ENCODE measurements at regions not wholly inside any gene's neighbourhood (a gene's known extent, or its start where the extent isn't known, plus 50 kb on each side); places are given as distances from the start of the nearest gene placed in this dataset.

GRCh38 chr20:43794326-43794725 lies 67.5 kb upstream of the GTSF1L start:
- intact Hi-C loops (cut with micrococcal nuclease; ENCODE audit: unreplicated experiment): no loop called here
- Histone ChIP-seq H3K36me3 (ENCODE audit: insufficient read depth, low read length) (no peaks in the 10 kb centered on the region), H4K20me1 (ENCODE audit: insufficient read depth, low read length) (no peaks in the 10 kb centered on the region), H2AFZ (ENCODE audit: low read length) (no peak overlapping the region), H3K27ac (ENCODE audit: low read depth, low read length, poor library complexity, severe bottlenecking) (no peak overlapping the region), H3K4me1 (ENCODE audit: insufficient read depth, low read length, poor library complexity, severe bottlenecking) (no peaks in the 10 kb centered on the region), H3K4me2 (ENCODE audit: low read length) (no peak overlapping the region), H3K79me2 (ENCODE audit: insufficient read depth, low read depth, low read length) (no peaks in the 10 kb centered on the region), H3K9me3 (ENCODE audit: low read length) (no peaks in the 10 kb centered on the region), H3K4me3 (ENCODE audit: low read depth, low read length, poor library complexity, severe bottlenecking) (no peak overlapping the region), H3K9me2 (ENCODE audit: insufficient read depth, low read length) (no peaks in the 10 kb centered on the region)
- ChIA-PET CTCF (ENCODE audit: unreplicated experiment) (no interaction called here), POLR2A (no interaction called here)
- no peak for DNase-seq (ENCODE audit: low spot score)
- TF ChIP-seq CTCF (conservative IDR thresholded peaks at IDR 0.05; ENCODE audit: low read length) (no peak), EZH2phosphoT487 (IDR thresholded peaks at IDR 0.05; ENCODE audit: borderline replicate concordance, low read depth, low read length) (no peak)
- BruUV-seq (replicated peaks): no TSS peak

DNA sequence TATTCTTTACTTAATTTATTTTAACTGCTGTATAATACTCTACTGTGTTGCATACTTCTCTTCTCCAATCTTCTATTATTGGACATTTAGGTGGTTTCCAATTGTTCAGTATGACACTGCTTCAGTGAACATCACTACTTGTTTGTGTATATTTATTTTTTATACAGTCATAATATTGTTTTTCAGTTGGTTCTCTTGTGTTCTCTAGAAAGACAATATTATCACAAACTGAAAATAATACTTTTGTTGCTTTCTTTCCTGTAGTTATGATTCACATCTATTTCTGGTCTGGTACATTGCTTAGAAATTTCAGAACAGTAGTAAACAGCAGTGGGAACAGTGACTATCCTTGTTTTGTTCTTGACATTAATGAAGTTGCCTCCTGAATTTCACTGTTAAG lies 62.8 kb upstream of the GTSF1L start:
- CTCF ChIA-PET (ENCODE audit: unreplicated experiment): no interaction called here
- POLR2A ChIA-PET: no interaction called here
- Histone ChIP-seq H3K27ac (ENCODE audit: low read depth, low read length, poor library complexity, severe bottlenecking) (no peak overlapping the region), H4K20me1 (ENCODE audit: insufficient read depth, low read length) (no peaks in the 10 kb centered on the region), H2AFZ (ENCODE audit: low read length) (no peak overlapping the region), H3K4me1 (ENCODE audit: insufficient read depth, low read length, poor library complexity, severe bottlenecking) (no peaks in the 10 kb centered on the region), H3K9me3 (ENCODE audit: low read length) (no peaks in the 10 kb centered on the region), H3K4me2 (ENCODE audit: low read length) (no peak overlapping the region), H3K79me2 (ENCODE audit: insufficient read depth, low read depth, low read length) (no peaks in the 10 kb centered on the region), H3K9me2 (ENCODE audit: insufficient read depth, low read length) (no peaks in the 10 kb centered on the region), H3K36me3 (ENCODE audit: insufficient read depth, low read length) (no peaks in the 10 kb centered on the region), H3K4me3 (ENCODE audit: low read depth, low read length, poor library complexity, severe bottlenecking) (no peak overlapping the region)
- intact Hi-C loops (cut with micrococcal nuclease; ENCODE audit: unreplicated experiment): no loop called here
- TF ChIP-seq CTCF (conservative IDR thresholded peaks at IDR 0.05; ENCODE audit: low read length) (no peak), EZH2phosphoT487 (IDR thresholded peaks at IDR 0.05; ENCODE audit: borderline replicate concordance, low read depth, low read length) (no peak)
- no peak for DNase-seq (ENCODE audit: low spot score)
- no TSS peak for BruUV-seq (replicated peaks)

DNA sequence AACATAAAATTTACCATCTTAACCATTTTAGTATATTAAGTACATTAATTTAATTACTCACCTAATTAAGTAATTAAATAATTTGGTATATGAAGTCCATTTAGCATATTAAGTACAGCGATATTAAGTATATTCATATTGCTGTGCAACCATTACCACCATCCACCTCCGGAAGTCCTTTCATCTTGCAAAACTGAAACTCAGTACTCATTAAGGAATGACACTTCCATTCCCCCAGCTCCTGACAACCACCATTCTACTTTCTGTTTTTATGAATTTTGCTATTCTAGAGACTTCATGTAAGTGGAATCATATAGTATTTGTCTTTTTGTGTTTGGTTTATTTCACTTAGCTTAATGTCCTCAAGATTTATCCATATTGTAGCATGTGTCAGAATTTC lies 61.1 kb upstream of the GTSF1L start:
- H3K36me3 ChIP-seq (ENCODE audit: insufficient read depth, low read length): no peaks in the 10 kb centered on the region
- no peak overlapping the region for H3K4me3 ChIP-seq (ENCODE audit: low read depth, low read length, poor library complexity, severe bottlenecking)
- H3K9me3 ChIP-seq (ENCODE audit: low read length): no peaks in the 10 kb centered on the region
- H3K9me2 ChIP-seq (ENCODE audit: insufficient read depth, low read length): no peaks in the 10 kb centered on the region
- intact Hi-C loops (cut with micrococcal nuclease; ENCODE audit: unreplicated experiment): no loop called here
- TF ChIP-seq CTCF (conservative IDR thresholded peaks at IDR 0.05; ENCODE audit: low read length) (no peak), EZH2phosphoT487 (IDR thresholded peaks at IDR 0.05; ENCODE audit: borderline replicate concordance, low read depth, low read length) (no peak)
- DNase-seq (ENCODE audit: low spot score): no peak
- ChIA-PET POLR2A (no interaction called here), CTCF (ENCODE audit: unreplicated experiment) (no interaction called here)
- H4K20me1 ChIP-seq (ENCODE audit: insufficient read depth, low read length): no peaks in the 10 kb centered on the region
- H3K4me2 ChIP-seq (ENCODE audit: low read length): no peak overlapping the region
- H3K4me1 ChIP-seq (ENCODE audit: insufficient read depth, low read length, poor library complexity, severe bottlenecking): no peaks in the 10 kb centered on the region
- no peak overlapping the region for H3K27ac ChIP-seq (ENCODE audit: low read depth, low read length, poor library complexity, severe bottlenecking)
- BruUV-seq (replicated peaks): no TSS peak
- no peaks in the 10 kb centered on the region for H3K79me2 ChIP-seq (ENCODE audit: insufficient read depth, low read depth, low read length)
- no peak overlapping the region for H2AFZ ChIP-seq (ENCODE audit: low read length)

Data from OCI-LY7 (cell line).